ENCODE measurements at regions not wholly inside any gene's neighbourhood (a gene's known extent, or its start where the extent isn't known, plus 50 kb on each side); places are given as distances from the start of the nearest gene placed in this dataset.

- Histone ChIP-seq H3K36me3 (ENCODE audit: insufficient read depth, low read length) (no peaks in the 10 kb centered on the region), H3K9ac (ENCODE audit: low read length) (no peak overlapping the region), H3K27ac (ENCODE audit: low read depth, low read length) (no peak overlapping the region)
Observed at GRCh38 chr12:14153803-14154202, 172.4 kb upstream of the GRIN2B start.

GRCh38 chr12:14156606-14157005 is 175.2 kb upstream of the GRIN2B start:
- no peaks in the 10 kb centered on the region for H3K9me3 ChIP-seq (ENCODE audit: low read length)
- no peaks in the 10 kb centered on the region for H3K4me1 ChIP-seq (ENCODE audit: insufficient read depth, low read length)
- H3K27ac ChIP-seq (ENCODE audit: low read depth, low read length) = no peak overlapping the region
- H3K36me3 ChIP-seq (ENCODE audit: insufficient read depth, low read length) = no peaks in the 10 kb centered on the region
- no peak overlapping the region for H3K4me3 ChIP-seq (ENCODE audit: low read depth in 1 of 2, low read length in 2 of 2)
- no peak overlapping the region for H3K9ac ChIP-seq (ENCODE audit: low read length)
- no peaks in the 10 kb centered on the region for H3K27me3 ChIP-seq (ENCODE audit: control insufficient read depth in 1 of 2, insufficient read depth in 2 of 2, low read length in 2 of 2)

More at GRCh38 chr12:14153803-14154202, 172.4 kb upstream of the GRIN2B start:
- no peaks in the 10 kb centered on the region for H3K4me1 ChIP-seq (ENCODE audit: insufficient read depth, low read length)
- no peaks in the 10 kb centered on the region for H3K27me3 ChIP-seq (ENCODE audit: control insufficient read depth in 1 of 2, insufficient read depth in 2 of 2, low read length in 2 of 2)
- no peaks in the 10 kb centered on the region for H3K9me3 ChIP-seq (ENCODE audit: low read length)
- no peak overlapping the region for H3K4me3 ChIP-seq (ENCODE audit: low read depth in 1 of 2, low read length in 2 of 2)

GRCh38 chr12:14157088-14157747 is 175.8 kb upstream of the GRIN2B start:
- Histone ChIP-seq H3K36me3 (ENCODE audit: insufficient read depth, low read length) (no peaks in the 10 kb centered on the region), H3K4me3 (ENCODE audit: low read depth in 1 of 2, low read length in 2 of 2) (no peak overlapping the region), H3K9me3 (ENCODE audit: low read length) (no peaks in the 10 kb centered on the region), H3K9ac (ENCODE audit: low read length) (no peak overlapping the region), H3K4me1 (ENCODE audit: insufficient read depth, low read length) (no peaks in the 10 kb centered on the region), H3K27ac (ENCODE audit: low read depth, low read length) (no peak overlapping the region), H3K27me3 (ENCODE audit: control insufficient read depth in 1 of 2, insufficient read depth in 2 of 2, low read length in 2 of 2) (no peaks in the 10 kb centered on the region)

GRCh38 chr12:14164266-14164665 is 182.9 kb upstream of the GRIN2B start:
- Histone ChIP-seq H3K4me3 (ENCODE audit: low read depth in 1 of 2, low read length in 2 of 2) (no peak overlapping the region), H3K36me3 (ENCODE audit: insufficient read depth, low read length) (no peaks in the 10 kb centered on the region), H3K9ac (ENCODE audit: low read length) (no peak overlapping the region), H3K27me3 (ENCODE audit: control insufficient read depth in 1 of 2, insufficient read depth in 2 of 2, low read length in 2 of 2) (no peaks in the 10 kb centered on the region), H3K9me3 (ENCODE audit: low read length) (no peaks in the 10 kb centered on the region), H3K4me1 (ENCODE audit: insufficient read depth, low read length) (no peaks in the 10 kb centered on the region), H3K27ac (ENCODE audit: low read depth, low read length) (no peak overlapping the region)

GRCh38 chr12:14167005-14167628 is 185.7 kb upstream of the GRIN2B start:
- Histone ChIP-seq H3K9ac (ENCODE audit: low read length) (no peak overlapping the region), H3K27ac (ENCODE audit: low read depth, low read length) (no peak overlapping the region), H3K4me3 (ENCODE audit: low read depth in 1 of 2, low read length in 2 of 2) (no peak overlapping the region), H3K4me1 (ENCODE audit: insufficient read depth, low read length) (no peaks in the 10 kb centered on the region), H3K9me3 (ENCODE audit: low read length) (no peaks in the 10 kb centered on the region), H3K36me3 (ENCODE audit: insufficient read depth, low read length) (no peaks in the 10 kb centered on the region), H3K27me3 (ENCODE audit: control insufficient read depth in 1 of 2, insufficient read depth in 2 of 2, low read length in 2 of 2) (no peaks in the 10 kb centered on the region)

DNA sequence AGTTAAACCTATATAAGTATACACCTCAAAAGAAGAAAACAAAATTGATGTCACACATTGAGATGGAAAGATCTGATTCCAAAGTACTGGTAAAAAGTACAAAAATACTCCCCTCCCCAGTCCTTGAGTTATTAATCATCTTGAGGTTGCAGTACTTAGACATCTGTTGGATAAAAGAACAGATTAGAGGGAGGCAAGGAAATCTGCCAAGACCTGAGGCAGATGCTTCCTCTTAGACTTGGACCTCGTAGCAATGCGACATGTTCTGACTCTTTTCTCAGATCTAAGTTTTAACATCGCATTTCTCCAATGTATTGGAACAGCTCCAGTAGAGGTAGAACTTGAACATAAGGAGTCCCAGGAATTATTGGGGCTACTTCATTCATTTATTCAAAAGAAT is 187.9 kb upstream of the GRIN2B start:
- no peak overlapping the region for H3K27ac ChIP-seq (ENCODE audit: low read depth, low read length)
- H3K9ac ChIP-seq (ENCODE audit: low read length) = no peak overlapping the region
- no peaks in the 10 kb centered on the region for H3K36me3 ChIP-seq (ENCODE audit: insufficient read depth, low read length)
- H3K4me1 ChIP-seq (ENCODE audit: insufficient read depth, low read length) = no peaks in the 10 kb centered on the region
- H3K4me3 ChIP-seq (ENCODE audit: low read depth in 1 of 2, low read length in 2 of 2) = no peak overlapping the region
- no peaks in the 10 kb centered on the region for H3K9me3 ChIP-seq (ENCODE audit: low read length)
- no peaks in the 10 kb centered on the region for H3K27me3 ChIP-seq (ENCODE audit: control insufficient read depth in 1 of 2, insufficient read depth in 2 of 2, low read length in 2 of 2)

DNA sequence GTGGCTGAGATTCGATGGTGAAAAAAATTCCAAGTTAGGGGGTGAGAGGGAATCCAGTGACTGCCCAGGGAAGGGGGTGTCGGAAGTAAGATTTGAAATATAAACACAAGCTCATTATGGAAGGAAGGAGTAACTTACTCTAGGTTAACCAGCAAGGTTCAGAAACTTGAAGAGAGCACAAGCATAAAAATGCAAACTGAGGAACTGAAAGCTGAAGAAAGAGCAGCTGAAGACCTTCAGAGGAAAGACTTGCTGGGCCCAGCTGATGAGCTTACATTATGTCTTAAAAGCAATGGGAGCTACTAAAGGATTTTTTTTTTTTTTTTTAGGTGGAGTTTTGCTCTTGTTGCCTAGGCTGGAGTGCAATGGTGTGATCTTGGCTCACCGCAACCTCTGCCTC is 189.7 kb upstream of the GRIN2B start:
- Histone ChIP-seq H3K4me1 (ENCODE audit: insufficient read depth, low read length) (no peaks in the 10 kb centered on the region), H3K27ac (ENCODE audit: low read depth, low read length) (no peak overlapping the region), H3K9me3 (ENCODE audit: low read length) (no peaks in the 10 kb centered on the region), H3K36me3 (ENCODE audit: insufficient read depth, low read length) (no peaks in the 10 kb centered on the region), H3K9ac (ENCODE audit: low read length) (no peak overlapping the region), H3K27me3 (ENCODE audit: control insufficient read depth in 1 of 2, insufficient read depth in 2 of 2, low read length in 2 of 2) (no peaks in the 10 kb centered on the region), H3K4me3 (ENCODE audit: low read depth in 1 of 2, low read length in 2 of 2) (no peak overlapping the region)

- Histone ChIP-seq H3K9me3 (ENCODE audit: low read length) (no peaks in the 10 kb centered on the region), H3K27ac (ENCODE audit: low read depth, low read length) (no peak overlapping the region), H3K4me1 (ENCODE audit: insufficient read depth, low read length) (no peaks in the 10 kb centered on the region), H3K4me3 (ENCODE audit: low read depth in 1 of 2, low read length in 2 of 2) (no peak overlapping the region), H3K27me3 (ENCODE audit: control insufficient read depth in 1 of 2, insufficient read depth in 2 of 2, low read length in 2 of 2) (no peaks in the 10 kb centered on the region), H3K9ac (ENCODE audit: low read length) (no peak overlapping the region), H3K36me3 (ENCODE audit: insufficient read depth, low read length) (no peaks in the 10 kb centered on the region)
Observed at GRCh38 chr12:14175206-14175605, 190.3 kb upstream of the ATF7IP start.

DNA sequence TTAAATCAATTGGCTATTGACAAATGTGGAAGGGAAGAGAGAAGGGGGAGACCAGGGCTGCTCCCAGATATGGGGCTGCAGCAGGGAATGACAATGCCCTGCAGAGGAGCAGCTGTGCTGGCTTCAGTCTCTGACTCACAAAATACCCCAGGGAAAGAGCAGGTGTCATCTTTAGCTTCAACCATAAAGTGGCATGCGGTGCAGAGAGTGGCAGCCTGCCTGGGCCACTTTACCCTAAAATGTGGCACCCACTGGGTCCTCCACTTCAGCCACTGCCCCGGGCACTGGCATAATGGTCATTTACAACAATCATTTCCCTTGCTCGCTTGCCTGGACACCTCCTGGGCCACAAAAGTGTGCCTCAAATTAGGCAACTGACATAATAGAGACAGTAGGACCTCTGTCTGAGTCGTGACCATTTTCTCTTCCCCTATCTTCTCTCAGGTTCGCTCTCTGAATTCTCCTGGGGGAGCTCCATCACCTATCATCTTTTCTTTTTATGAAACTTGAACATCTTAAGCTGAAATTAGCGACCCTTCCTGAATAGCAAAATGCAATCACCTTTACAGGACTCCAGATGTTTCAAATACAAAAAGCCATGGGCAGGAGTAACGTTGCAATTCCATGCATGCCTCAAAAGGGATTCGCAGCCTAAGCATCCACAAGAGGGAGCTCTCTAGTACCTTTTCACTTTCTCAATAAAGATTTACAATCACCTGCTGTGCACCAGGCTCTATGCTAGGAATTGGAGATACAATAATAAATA is 179.9 kb upstream of the ATF7IP start:
- H3K36me3 ChIP-seq (ENCODE audit: insufficient read depth, low read length) = no peaks in the 10 kb centered on the region
- no peaks in the 10 kb centered on the region for H3K9me3 ChIP-seq (ENCODE audit: low read length)
- no peak overlapping the region for H3K4me3 ChIP-seq (ENCODE audit: low read depth in 1 of 2, low read length in 2 of 2)
- no peak overlapping the region for H3K27ac ChIP-seq (ENCODE audit: low read depth, low read length)
- H3K9ac ChIP-seq (ENCODE audit: low read length) = no peak overlapping the region
- H3K27me3 ChIP-seq (ENCODE audit: control insufficient read depth in 1 of 2, insufficient read depth in 2 of 2, low read length in 2 of 2) = no peaks in the 10 kb centered on the region
- no peaks in the 10 kb centered on the region for H3K4me1 ChIP-seq (ENCODE audit: insufficient read depth, low read length)

DNA sequence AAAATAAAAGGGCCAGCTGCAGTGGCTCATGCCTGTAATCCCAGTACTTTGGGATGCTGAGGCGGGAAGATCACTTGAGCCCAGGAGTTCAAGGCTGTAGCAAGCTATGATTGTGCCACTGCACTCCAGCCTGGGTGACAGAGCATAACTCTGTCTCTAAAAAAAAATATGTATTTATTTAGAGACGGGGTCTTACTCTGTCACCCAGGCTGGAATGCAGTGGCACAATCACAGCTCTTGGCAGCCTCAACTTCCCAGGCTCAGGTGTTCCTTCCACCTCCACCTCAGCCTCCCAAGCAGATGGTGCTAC is 179.3 kb upstream of the ATF7IP start:
- Histone ChIP-seq H3K4me1 (ENCODE audit: insufficient read depth, low read length) (no peaks in the 10 kb centered on the region), H3K9me3 (ENCODE audit: low read length) (no peaks in the 10 kb centered on the region), H3K36me3 (ENCODE audit: insufficient read depth, low read length) (no peaks in the 10 kb centered on the region), H3K27ac (ENCODE audit: low read depth, low read length) (no peak overlapping the region), H3K4me3 (ENCODE audit: low read depth in 1 of 2, low read length in 2 of 2) (no peak overlapping the region), H3K27me3 (ENCODE audit: control insufficient read depth in 1 of 2, insufficient read depth in 2 of 2, low read length in 2 of 2) (no peaks in the 10 kb centered on the region), H3K9ac (ENCODE audit: low read length) (no peak overlapping the region)

- Histone ChIP-seq H3K27ac (ENCODE audit: low read depth, low read length) (no peak overlapping the region), H3K4me1 (ENCODE audit: insufficient read depth, low read length) (no peaks in the 10 kb centered on the region), H3K4me3 (ENCODE audit: low read depth in 1 of 2, low read length in 2 of 2) (no peak overlapping the region)
Observed at GRCh38 chr12:14187002-14187401, 178.5 kb upstream of the ATF7IP start.

More at GRCh38 chr12:14187002-14187401, 178.5 kb upstream of the ATF7IP start:
- Histone ChIP-seq H3K27me3 (ENCODE audit: control insufficient read depth in 1 of 2, insufficient read depth in 2 of 2, low read length in 2 of 2) (no peaks in the 10 kb centered on the region), H3K36me3 (ENCODE audit: insufficient read depth, low read length) (no peaks in the 10 kb centered on the region), H3K9ac (ENCODE audit: low read length) (no peak overlapping the region), H3K9me3 (ENCODE audit: low read length) (no peaks in the 10 kb centered on the region)

All from muscle layer of colon (tissue), 2 donors.